Adrenal gland (tissue), 9 donors: ENCODE measurements at regions not wholly inside any gene's neighbourhood (a gene's known extent, or its start where the extent isn't known, plus 50 kb on each side); places are given as distances from the start of the nearest gene placed in this dataset.

Source experiments
- DNase-seq, 7 donors: peaks; one replicate each; pipeline ENCODE4 v3.0.0-alpha.2; 2019 to 2020
- H3K27ac ChIP-seq, 5 donors: fragments of 200-600 bp; sonication (generic) in 4 of 5; 1 replicate in 3 of 5; 2 replicates in 2 of 5; pipeline versions ENCODE4 v1.5.1 to v1.8.0; 2016 to 2020; ENCODE audit warnings: mild to moderate bottlenecking in 1 of 5
- H3K27me3 ChIP-seq: fragments of 200-600 bp; 2 replicates; pipeline ENCODE4 v1.8.0; 2021
- H3K36me3 ChIP-seq, 2 donors: fragments of 200-600 bp; replicated peaks in 1 of 2; 1 replicate in 1 of 2; 2 replicates in 1 of 2; pipeline versions ENCODE4 v1.5.1 to v1.8.0; 2018 to 2022
- H3K4me1 ChIP-seq, 2 donors: fragments of 200-600 bp; replicated peaks in 1 of 2; 1 replicate in 1 of 2; 2 replicates in 1 of 2; pipeline versions ENCODE4 v1.5.1 to v1.8.0; 2018 to 2021
- H3K4me3 ChIP-seq, 4 donors: fragments of 200-600 bp; sonication (generic) in 3 of 4; one replicate each; pipeline ENCODE4 v1.5.1; 2016 to 2018
- H3K9me3 ChIP-seq, 3 donors: fragments of 200-600 bp; sonication (generic) in 1 of 3; replicated peaks in 1 of 3; 1 replicate in 2 of 3; 2 replicates in 1 of 3; pipeline versions ENCODE4 v1.5.1 to v1.8.0; 2016 to 2021
- CTCF ChIP-seq, 6 experiments: fragments of 450-650 bp in 4 of 6; fragments of 200-600 bp in 2 of 6; sonication (generic) in 1 of 6; IDR thresholded peaks; 1 replicate in 5 of 6; 2 replicates in 1 of 6; pipeline versions ENCODE4 v1.5.1 to v1.8.0; 2016 to 2021; ENCODE audit warnings: antibody characterized with exemption in 6 of 6, mild to moderate bottlenecking in 2 of 6, moderate library complexity in 1 of 6
- POLR2A ChIP-seq, 2 donors: fragments of 450-650 bp; IDR thresholded peaks; one replicate each; pipeline ENCODE4 v1.6.1; 2017; ENCODE audit warnings: antibody characterized with exemption in 2 of 2, mild to moderate bottlenecking in 2 of 2, moderate library complexity in 1 of 2
- WGBS, 4 donors: extraction: QIAGEN DNeasy Blood & Tissue Kit in 2 of 4; methylation state at CpG; one replicate each; pipeline versions ENCODE4 v1.1.5 to v1.1.7; 2013 to 2017; 5-methylcytosine and 5-hydroxymethylcytosine counted together
- intact Hi-C, 2 donors: fragments of 100-400 bp; cut with DNase I; formaldehyde crosslinking; loops; one replicate each; pipeline versions ENCODE4 v1.14.1 to v1.15.0; 2022 to 2023
- donor health status: healthy with polysubstance abuse.
- donor health status: Bipolar disorder and iron deficiency.
- donor health status: DM: yes; HTN: yes; CAD: no.
- donor health status: DM: no; HTN: no; CAD: no.
- donor health status: DM: no; HTN: no; CAD: no.

GRCh38 chr3:64829331-64829730, 141.5 kb upstream of the ADAMTS9 start:
- Histone ChIP-seq H3K36me3 (no peaks in the 10 kb centered on the region), H3K27ac (no peak overlapping the region), H3K4me3 (no peak overlapping the region), H3K27me3 (no peaks in the 10 kb centered on the region), H3K9me3 (no peaks in the 10 kb centered on the region), H3K4me1 (peaks cover 0 to under 1% of the 10 kb centered on the region in 2 donors)
- TF ChIP-seq POLR2A (IDR thresholded peaks at IDR 0.05) (no peak), CTCF (IDR thresholded peaks at IDR 0.05) (no peak)
- DNase-seq: no peak
- intact Hi-C loops: no loop called here
- WGBS, 4 donors: 81 to 87% (median 84%) methylated on average over 3 of the region's 3 CpGs

- no peak for TF ChIP-seq POLR2A (IDR thresholded peaks at IDR 0.05)
- H3K27me3 ChIP-seq: no peaks in the 10 kb centered on the region
- no peak for DNase-seq
- no peak overlapping the region for H3K27ac ChIP-seq
- no peak overlapping the region for H3K4me3 ChIP-seq
- peaks cover 0 to 6% of the 10 kb centered on the region in 2 donors for H3K4me1 ChIP-seq
- intact Hi-C loops: no loop called here
- no peaks in the 10 kb centered on the region for H3K9me3 ChIP-seq
- no peaks in the 10 kb centered on the region for H3K36me3 ChIP-seq
Observed at GRCh38 chr3:64828276-64828675, 140.5 kb upstream of the ADAMTS9 start.

GRCh38 chr3:64827431-64827830, 139.6 kb upstream of the ADAMTS9 start:
- no peaks in the 10 kb centered on the region for H3K36me3 ChIP-seq
- H3K4me1 ChIP-seq: peaks cover 0 to 6% of the 10 kb centered on the region in 2 donors
- no peak for TF ChIP-seq CTCF (IDR thresholded peaks at IDR 0.05)
- no peak for TF ChIP-seq POLR2A (IDR thresholded peaks at IDR 0.05)
- no peaks in the 10 kb centered on the region for H3K9me3 ChIP-seq
- H3K27me3 ChIP-seq: no peaks in the 10 kb centered on the region
- intact Hi-C loops: no loop called here
- 93 to 98% (median 94%) methylated on average over 2 of the region's 2 CpGs for WGBS, 4 donors
- no peak overlapping the region for H3K27ac ChIP-seq
- DNase-seq: no peak
- H3K4me3 ChIP-seq: no peak overlapping the region

- intact Hi-C loops: no loop called here
- H3K36me3 ChIP-seq: no peaks in the 10 kb centered on the region
- no peak overlapping the region for H3K4me3 ChIP-seq
- no peaks in the 10 kb centered on the region for H3K27me3 ChIP-seq
- no peaks in the 10 kb centered on the region for H3K9me3 ChIP-seq
- DNase-seq: no peak
- peaks cover 0 to 6% of the 10 kb centered on the region in 2 donors for H3K4me1 ChIP-seq
- TF ChIP-seq CTCF (IDR thresholded peaks at IDR 0.05) (no peak), POLR2A (IDR thresholded peaks at IDR 0.05) (no peak)
- H3K27ac ChIP-seq: no peak overlapping the region
Observed at GRCh38 chr3:64827019-64827418, 139.2 kb upstream of the ADAMTS9 start.

DNA sequence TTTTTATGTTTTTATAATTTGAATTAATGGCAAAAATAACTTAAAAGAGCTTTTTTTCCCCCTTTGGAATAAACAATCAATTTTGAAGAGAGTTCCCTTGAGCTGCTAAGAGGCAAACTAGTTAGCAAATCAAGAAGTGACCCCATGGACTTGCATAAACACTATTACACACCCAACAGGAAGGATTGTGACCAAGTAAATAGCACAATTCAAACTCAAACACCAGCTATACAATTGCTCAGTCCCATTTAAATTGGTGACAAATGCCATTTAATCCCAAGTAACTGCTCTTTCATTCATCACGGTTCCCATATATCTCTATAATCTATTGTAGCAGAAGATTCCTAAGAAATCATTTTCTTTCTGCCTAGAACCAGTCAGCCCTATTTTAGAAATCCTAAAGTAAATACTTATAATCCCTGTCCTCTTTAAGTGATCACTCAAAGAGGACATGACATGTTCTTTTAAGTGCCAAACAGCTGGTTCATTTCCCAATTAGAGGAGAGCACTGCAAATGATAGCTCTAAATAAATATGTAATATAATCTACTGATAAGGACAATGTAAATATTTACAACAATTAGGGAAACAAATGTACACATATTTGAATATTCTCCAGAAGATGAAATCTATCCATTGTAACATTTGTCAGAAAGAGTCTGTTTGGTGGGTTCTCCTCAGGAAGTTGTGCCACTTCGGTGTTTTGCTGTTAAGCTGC, 137.8 kb upstream of the ADAMTS9 start:
- 78 to 85% (median 80%) methylated on average over 2 of the region's 2 CpGs for WGBS, 4 donors
- H3K9me3 ChIP-seq: no peaks in the 10 kb centered on the region
- no peak overlapping the region for H3K27ac ChIP-seq
- TF ChIP-seq POLR2A (IDR thresholded peaks at IDR 0.05): no peak
- no peak for TF ChIP-seq CTCF (IDR thresholded peaks at IDR 0.05)
- no peaks in the 10 kb centered on the region for H3K27me3 ChIP-seq
- H3K4me1 ChIP-seq: peaks cover 0 to 6% of the 10 kb centered on the region in 2 donors
- no peak for DNase-seq
- intact Hi-C loops: no loop called here
- no peak overlapping the region for H3K4me3 ChIP-seq
- H3K36me3 ChIP-seq: no peaks in the 10 kb centered on the region
